Neural cell (in vitro differentiated cells): ENCODE measurements at regions not wholly inside any gene's neighbourhood (a gene's known extent, or its start where the extent isn't known, plus 50 kb on each side); places are given as distances from the start of the nearest gene placed in this dataset.

Source experiments
- H2AFZ ChIP-seq: fragments of 200-600, 300-800 bp; sonication (generic), shearing (Covaris generic); 2 replicates; pipeline ENCODE4 v1.6.0; 2014; ENCODE audit warnings: low read depth, mild to moderate bottlenecking, antibody characterized with exemption, low read length, moderate library complexity
- H3F3A ChIP-seq: fragments of 200-600 bp; shearing (Covaris generic); 2 replicates; pipeline ENCODE4 v1.6.1; 2016; ENCODE audit warnings: mild to moderate bottlenecking, moderate library complexity, mixed read lengths, antibody characterized with exemption, low read length; ENCODE audit not compliant: insufficient read depth, poor library complexity, severe bottlenecking
- H3K27ac ChIP-seq: fragments of 200-600, 300-800 bp; sonication (generic), shearing (Covaris generic); 2 replicates; pipeline ENCODE4 v1.5.1; 2014; ENCODE audit warnings: mild to moderate bottlenecking, low read length, moderate library complexity
- H3K27me3 ChIP-seq: fragments of 300-800, 200-600 bp; sonication (generic), shearing (Covaris generic); 2 replicates; pipeline ENCODE4 v1.6.0; 2014; ENCODE audit warnings: mild to moderate bottlenecking, low read depth, low read length, moderate library complexity; ENCODE audit not compliant: insufficient read depth
- H3K36me3 ChIP-seq: fragments of 300-800, 200-600 bp; sonication (generic), shearing (Covaris generic); 2 replicates; pipeline ENCODE4 v1.5.1; 2014; ENCODE audit warnings: mild to moderate bottlenecking, antibody characterized with exemption, low read length, moderate library complexity; ENCODE audit not compliant: insufficient read depth
- H3K4me2 ChIP-seq: fragments of 300-800, 200-600 bp; sonication (generic), shearing (Covaris generic); 2 replicates; pipeline ENCODE4 v1.6.0; 2014; ENCODE audit warnings: mild to moderate bottlenecking, low read length
- H3K4me3 ChIP-seq: fragments of 300-800, 200-600 bp; sonication (generic), shearing (Covaris generic); 2 replicates; pipeline ENCODE4 v1.5.1; 2014; ENCODE audit warnings: mild to moderate bottlenecking, low read length, moderate library complexity
- H3K79me2 ChIP-seq: fragments of 200-600 bp; shearing (Covaris generic); replicated peaks from 2 replicates; pipeline ENCODE4 v1.6.0; 2014; ENCODE audit warnings: mild to moderate bottlenecking, low read length, moderate library complexity; ENCODE audit not compliant: insufficient read depth
- H3K9ac ChIP-seq: fragments of 300-800, 200-600 bp; sonication (generic), shearing (Covaris generic); 2 replicates; pipeline ENCODE4 v1.6.1; 2016; ENCODE audit warnings: mild to moderate bottlenecking, low read length, mixed read lengths
- H3K9me2 ChIP-seq: fragments of 200-600 bp; shearing (Covaris generic); 2 replicates; pipeline ENCODE4 v1.6.1; 2016; ENCODE audit warnings: mild to moderate bottlenecking, low read length, mixed read lengths; ENCODE audit not compliant: insufficient read depth
- H3K9me3 ChIP-seq: fragments of 200-600, 300-800 bp; sonication (generic), shearing (Covaris generic); 2 replicates; pipeline ENCODE4 v1.6.1; 2016; ENCODE audit warnings: mild to moderate bottlenecking, mixed run types, low read length, moderate library complexity, mixed read lengths
- H4K20me1 ChIP-seq: fragments of 200-600 bp; shearing (Covaris generic); 2 replicates; pipeline ENCODE4 v1.6.1; 2016; ENCODE audit warnings: mild to moderate bottlenecking, mixed run types; ENCODE audit not compliant: insufficient read depth
- EP300 ChIP-seq: fragments of 450-650 bp; conservative IDR thresholded peaks from 2 replicates; pipeline ENCODE4 v1.6.1; 2014; ENCODE audit warnings: antibody characterized with exemption, mild to moderate bottlenecking, moderate library complexity; ENCODE audit not compliant: poor library complexity, severe bottlenecking
- EZH2 ChIP-seq: fragments of 200-600, 300-800 bp; shearing (Covaris generic), sonication (generic); IDR thresholded peaks from 2 replicates; pipeline ENCODE4 v1.6.1; 2014; ENCODE audit warnings: antibody characterized with exemption, low read length, borderline replicate concordance, mild to moderate bottlenecking; ENCODE audit not compliant: insufficient read depth, poor library complexity, severe bottlenecking
- MXI1 ChIP-seq: fragments of 450-650 bp; conservative IDR thresholded peaks from 2 replicates; pipeline ENCODE4 v1.6.1; 2014; ENCODE audit warnings: antibody characterized with exemption, mild to moderate bottlenecking; ENCODE audit not compliant: poor library complexity, severe bottlenecking
- POLR2AphosphoS5 ChIP-seq: IDR thresholded peaks from 2 replicates; pipeline ENCODE4 v1.6.1; 2012
- RAD21 ChIP-seq: fragments of 450-650 bp; conservative IDR thresholded peaks from 2 replicates; pipeline ENCODE4 v1.6.1; 2014; ENCODE audit warnings: antibody characterized with exemption, mild to moderate bottlenecking, moderate library complexity
- SMC3 ChIP-seq: fragments of 450-650 bp; conservative IDR thresholded peaks from 2 replicates; pipeline ENCODE4 v1.6.1; 2014; ENCODE audit warnings: antibody characterized with exemption, mild to moderate bottlenecking, moderate library complexity; ENCODE audit not compliant: poor library complexity
- TAF1 ChIP-seq: IDR thresholded peaks from 2 replicates; pipeline ENCODE4 v1.6.1; 2012; ENCODE audit warnings: low read depth
- TF ChIP-seq, protein P1 (sequence below): IDR thresholded peaks from 2 replicates; pipeline ENCODE4 v1.6.1; 2012; ENCODE audit warnings: borderline replicate concordance
- TF ChIP-seq, protein P2 (sequence below): fragments of 450-650 bp; IDR thresholded peaks from 2 replicates; pipeline ENCODE4 v1.5.1; 2014; ENCODE audit warnings: antibody characterized with exemption, mild to moderate bottlenecking, moderate library complexity; ENCODE audit not compliant: poor library complexity, severe bottlenecking

DNA sequence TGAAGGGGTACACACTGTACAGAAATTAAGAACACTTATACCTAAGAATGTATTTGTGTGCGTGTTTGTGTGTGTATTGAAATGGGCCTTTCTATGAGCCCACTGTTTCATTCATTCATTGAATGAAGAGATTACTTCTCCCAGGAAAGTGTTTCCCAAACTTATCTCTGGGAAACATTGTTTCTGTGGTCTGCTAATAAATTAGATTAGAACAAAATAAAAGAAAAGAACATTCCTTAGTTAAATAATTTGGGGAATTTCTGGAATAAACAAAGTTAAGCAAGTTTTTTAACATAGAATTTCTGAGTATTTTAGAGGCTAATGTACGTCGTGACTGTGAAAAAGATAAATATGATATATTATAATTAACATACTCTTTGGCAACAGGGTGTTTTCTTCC is 402.4 kb upstream of the CDH11 start:
- H3K27ac ChIP-seq: no peak overlapping the region
- no peak overlapping the region for H3K4me3 ChIP-seq
- no peaks in the 10 kb centered on the region for H3F3A ChIP-seq
- H3K9ac ChIP-seq: no peak overlapping the region
- TF ChIP-seq EP300 (no peak), RAD21 (no peak), EZH2 (no peak), SMC3 (no peak), POLR2AphosphoS5 (no peak), MXI1 (no peak), TAF1 (no peak)
- TF ChIP-seq, protein P1, sequence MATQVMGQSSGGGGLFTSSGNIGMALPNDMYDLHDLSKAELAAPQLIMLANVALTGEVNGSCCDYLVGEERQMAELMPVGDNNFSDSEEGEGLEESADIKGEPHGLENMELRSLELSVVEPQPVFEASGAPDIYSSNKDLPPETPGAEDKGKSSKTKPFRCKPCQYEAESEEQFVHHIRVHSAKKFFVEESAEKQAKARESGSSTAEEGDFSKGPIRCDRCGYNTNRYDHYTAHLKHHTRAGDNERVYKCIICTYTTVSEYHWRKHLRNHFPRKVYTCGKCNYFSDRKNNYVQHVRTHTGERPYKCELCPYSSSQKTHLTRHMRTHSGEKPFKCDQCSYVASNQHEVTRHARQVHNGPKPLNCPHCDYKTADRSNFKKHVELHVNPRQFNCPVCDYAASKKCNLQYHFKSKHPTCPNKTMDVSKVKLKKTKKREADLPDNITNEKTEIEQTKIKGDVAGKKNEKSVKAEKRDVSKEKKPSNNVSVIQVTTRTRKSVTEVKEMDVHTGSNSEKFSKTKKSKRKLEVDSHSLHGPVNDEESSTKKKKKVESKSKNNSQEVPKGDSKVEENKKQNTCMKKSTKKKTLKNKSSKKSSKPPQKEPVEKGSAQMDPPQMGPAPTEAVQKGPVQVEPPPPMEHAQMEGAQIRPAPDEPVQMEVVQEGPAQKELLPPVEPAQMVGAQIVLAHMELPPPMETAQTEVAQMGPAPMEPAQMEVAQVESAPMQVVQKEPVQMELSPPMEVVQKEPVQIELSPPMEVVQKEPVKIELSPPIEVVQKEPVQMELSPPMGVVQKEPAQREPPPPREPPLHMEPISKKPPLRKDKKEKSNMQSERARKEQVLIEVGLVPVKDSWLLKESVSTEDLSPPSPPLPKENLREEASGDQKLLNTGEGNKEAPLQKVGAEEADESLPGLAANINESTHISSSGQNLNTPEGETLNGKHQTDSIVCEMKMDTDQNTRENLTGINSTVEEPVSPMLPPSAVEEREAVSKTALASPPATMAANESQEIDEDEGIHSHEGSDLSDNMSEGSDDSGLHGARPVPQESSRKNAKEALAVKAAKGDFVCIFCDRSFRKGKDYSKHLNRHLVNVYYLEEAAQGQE: no peak
- TF ChIP-seq, protein P2, sequence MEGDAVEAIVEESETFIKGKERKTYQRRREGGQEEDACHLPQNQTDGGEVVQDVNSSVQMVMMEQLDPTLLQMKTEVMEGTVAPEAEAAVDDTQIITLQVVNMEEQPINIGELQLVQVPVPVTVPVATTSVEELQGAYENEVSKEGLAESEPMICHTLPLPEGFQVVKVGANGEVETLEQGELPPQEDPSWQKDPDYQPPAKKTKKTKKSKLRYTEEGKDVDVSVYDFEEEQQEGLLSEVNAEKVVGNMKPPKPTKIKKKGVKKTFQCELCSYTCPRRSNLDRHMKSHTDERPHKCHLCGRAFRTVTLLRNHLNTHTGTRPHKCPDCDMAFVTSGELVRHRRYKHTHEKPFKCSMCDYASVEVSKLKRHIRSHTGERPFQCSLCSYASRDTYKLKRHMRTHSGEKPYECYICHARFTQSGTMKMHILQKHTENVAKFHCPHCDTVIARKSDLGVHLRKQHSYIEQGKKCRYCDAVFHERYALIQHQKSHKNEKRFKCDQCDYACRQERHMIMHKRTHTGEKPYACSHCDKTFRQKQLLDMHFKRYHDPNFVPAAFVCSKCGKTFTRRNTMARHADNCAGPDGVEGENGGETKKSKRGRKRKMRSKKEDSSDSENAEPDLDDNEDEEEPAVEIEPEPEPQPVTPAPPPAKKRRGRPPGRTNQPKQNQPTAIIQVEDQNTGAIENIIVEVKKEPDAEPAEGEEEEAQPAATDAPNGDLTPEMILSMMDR: no peak
- no peaks in the 10 kb centered on the region for H3K27me3 ChIP-seq
- H4K20me1 ChIP-seq: no peaks in the 10 kb centered on the region
- no peaks in the 10 kb centered on the region for H3K9me2 ChIP-seq
- no peak overlapping the region for H3K4me2 ChIP-seq
- H3K9me3 ChIP-seq: no peaks in the 10 kb centered on the region
- H2AFZ ChIP-seq: no peak overlapping the region
- no peaks in the 10 kb centered on the region for H3K36me3 ChIP-seq
- no peaks in the 10 kb centered on the region for H3K79me2 ChIP-seq

DNA sequence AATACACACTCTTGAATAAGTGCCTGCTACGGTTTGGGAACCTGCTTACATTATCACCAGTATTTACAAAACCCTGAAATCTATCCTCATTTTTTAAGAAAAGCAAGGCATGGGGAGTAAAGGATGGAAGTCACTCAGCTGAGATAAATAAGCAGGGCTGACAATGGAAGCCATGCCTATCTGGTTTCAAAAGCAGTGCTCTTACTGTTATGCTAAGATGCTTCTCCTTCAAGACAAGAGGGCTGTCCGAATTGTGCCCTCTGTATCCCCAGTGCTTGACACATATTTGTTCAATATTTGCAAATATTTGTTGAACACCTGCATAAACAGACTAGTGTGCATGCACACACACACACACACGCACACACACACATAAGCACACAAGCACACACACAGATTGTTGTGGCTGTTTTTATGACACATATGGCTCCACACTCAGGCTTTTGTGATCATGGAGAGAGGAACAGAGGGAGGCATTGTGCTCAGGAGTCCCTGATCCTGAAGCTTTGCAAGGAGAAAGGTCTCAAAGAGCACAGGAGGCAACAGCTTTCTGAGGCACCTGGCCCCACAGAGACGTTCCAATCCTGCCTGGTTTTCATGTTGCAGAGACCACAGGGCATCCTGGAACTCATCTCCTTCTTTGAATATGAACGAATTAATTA is 401.6 kb upstream of the CDH11 start:
- H2AFZ ChIP-seq: no peak overlapping the region
- H3K27me3 ChIP-seq: no peaks in the 10 kb centered on the region
- TF ChIP-seq, protein P1: no peak
- TF ChIP-seq TAF1 (no peak), EZH2 (no peak), EP300 (no peak), SMC3 (no peak), RAD21 (no peak), POLR2AphosphoS5 (no peak), MXI1 (no peak)
- TF ChIP-seq, protein P2: no peak
- no peak overlapping the region for H3K4me2 ChIP-seq
- H3K27ac ChIP-seq: no peak overlapping the region
- H3K36me3 ChIP-seq: no peaks in the 10 kb centered on the region
- no peak overlapping the region for H3K9ac ChIP-seq
- no peak overlapping the region for H3K4me3 ChIP-seq
- H4K20me1 ChIP-seq: no peaks in the 10 kb centered on the region
- H3K9me3 ChIP-seq: no peaks in the 10 kb centered on the region
- no peaks in the 10 kb centered on the region for H3F3A ChIP-seq
- no peaks in the 10 kb centered on the region for H3K79me2 ChIP-seq
- H3K9me2 ChIP-seq: no peaks in the 10 kb centered on the region
